ENCODE measurements at regions not wholly inside any gene's neighbourhood (a gene's known extent, or its start where the extent isn't known, plus 50 kb on each side); places are given as distances from the start of the nearest gene placed in this dataset.

- Histone ChIP-seq H3K9ac (ENCODE audit: extremely low read depth, insufficient read length, low read length) (no peak overlapping the region), H3K4me1 (ENCODE audit: insufficient read depth, low read length) (no peaks in the 10 kb centered on the region), H4K91ac (ENCODE audit: insufficient read length, low read depth, low read length) (no peak overlapping the region), H3K27ac (ENCODE audit: insufficient read length, low read depth, low read length) (no peak overlapping the region), H3K4me2 (ENCODE audit: insufficient read depth, insufficient read length, low read length) (no peak overlapping the region), H4K20me1 (ENCODE audit: control insufficient read depth, insufficient read depth, insufficient read length) (no peaks in the 10 kb centered on the region), H3K27me3 (ENCODE audit: insufficient read depth, low read length) (no peaks in the 10 kb centered on the region), H2AFZ (ENCODE audit: low read length) (no peak overlapping the region), H3K18ac (ENCODE audit: insufficient read length, low read depth, low read length) (no peak overlapping the region), H2BK12ac (ENCODE audit: insufficient read length, low read depth, low read length) (no peak overlapping the region), H3K23ac (ENCODE audit: insufficient read length, low read depth, low read length) (no peak overlapping the region), H2BK5ac (ENCODE audit: insufficient read length, low read length) (no peak overlapping the region), H3K4ac (ENCODE audit: low read depth, low read length) (no peak overlapping the region), H2BK120ac (ENCODE audit: low read depth, low read length, poor library complexity, severe bottlenecking) (no peak overlapping the region), H2AK5ac (ENCODE audit: insufficient read length, low read length) (no peak overlapping the region), H3K23me2 (ENCODE audit: insufficient read length, low read depth, low read length, poor library complexity, severe bottlenecking) (no peaks in the 10 kb centered on the region), H3K9me3 (ENCODE audit: control insufficient read depth, low read depth, low read length) (no peaks in the 10 kb centered on the region), H4K8ac (replicated peaks; ENCODE audit: insufficient read length, low read depth, low read length) (no peak overlapping the region), H2BK20ac (ENCODE audit: low read depth, low read length, poor library complexity, severe bottlenecking) (no peak overlapping the region), H3K79me1 (ENCODE audit: insufficient read depth, low read depth, low read length, poor library complexity, severe bottlenecking) (no peaks in the 10 kb centered on the region), H3K56ac (ENCODE audit: insufficient read length, low read depth, low read length) (no peak overlapping the region), H3K14ac (ENCODE audit: insufficient read depth, low read length) (no peak overlapping the region), H4K5ac (ENCODE audit: insufficient read length, low read depth, low read length) (no peak overlapping the region), H3K79me2 (ENCODE audit: insufficient read depth, low read length) (no peaks in the 10 kb centered on the region), H3T11ph (ENCODE audit: low read length) (no peak overlapping the region), H2BK15ac (ENCODE audit: low read depth, low read length) (no peak overlapping the region)
- Mint-ChIP-seq H3K9me3 (no peaks in the 10 kb centered on the region), H3K27me3 (ENCODE audit: low read depth) (peaks cover 2% of the 10 kb centered on the region; the same call in 1 of the 2 replicates), H3K4me3 (no peak overlapping the region), H3K27ac (no peak overlapping the region), H3K36me3 (ENCODE audit: insufficient read depth in 1 of 3, low read depth in 3 of 3) (no peaks in the 10 kb centered on the region), H3K4me1 (0 out of 4 replicates have a peak, but pooled peaks cover 0 to 4% of the 10 kb centered on the region in 2 experiments)
- DNase-seq: no peak
- TF ChIP-seq, protein P1, sequence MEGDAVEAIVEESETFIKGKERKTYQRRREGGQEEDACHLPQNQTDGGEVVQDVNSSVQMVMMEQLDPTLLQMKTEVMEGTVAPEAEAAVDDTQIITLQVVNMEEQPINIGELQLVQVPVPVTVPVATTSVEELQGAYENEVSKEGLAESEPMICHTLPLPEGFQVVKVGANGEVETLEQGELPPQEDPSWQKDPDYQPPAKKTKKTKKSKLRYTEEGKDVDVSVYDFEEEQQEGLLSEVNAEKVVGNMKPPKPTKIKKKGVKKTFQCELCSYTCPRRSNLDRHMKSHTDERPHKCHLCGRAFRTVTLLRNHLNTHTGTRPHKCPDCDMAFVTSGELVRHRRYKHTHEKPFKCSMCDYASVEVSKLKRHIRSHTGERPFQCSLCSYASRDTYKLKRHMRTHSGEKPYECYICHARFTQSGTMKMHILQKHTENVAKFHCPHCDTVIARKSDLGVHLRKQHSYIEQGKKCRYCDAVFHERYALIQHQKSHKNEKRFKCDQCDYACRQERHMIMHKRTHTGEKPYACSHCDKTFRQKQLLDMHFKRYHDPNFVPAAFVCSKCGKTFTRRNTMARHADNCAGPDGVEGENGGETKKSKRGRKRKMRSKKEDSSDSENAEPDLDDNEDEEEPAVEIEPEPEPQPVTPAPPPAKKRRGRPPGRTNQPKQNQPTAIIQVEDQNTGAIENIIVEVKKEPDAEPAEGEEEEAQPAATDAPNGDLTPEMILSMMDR (conservative IDR thresholded peaks at IDR 0.05): no peak
- WGBS (ENCODE audit: extremely low coverage, insufficient read length, low lambda C conversion rate): no CpG with 5 or more reads among the region's 4 CpGs
Measured at GRCh38 chr16:80889779-80890359, 85.5 kb upstream of the CDYL2 start.
